Cardiac muscle cell (in vitro differentiated cells and primary cell): ENCODE measurements at regions not wholly inside any gene's neighbourhood (a gene's known extent, or its start where the extent isn't known, plus 50 kb on each side); places are given as distances from the start of the nearest gene placed in this dataset.

ENCODE experiments used
- DNase-seq, 2 donors: peaks; one replicate each; pipeline versions ENCODE4 v3.0.0 to v3.0.0-alpha.2; 2010 to 2017; ENCODE audit warnings: low read depth in 1 of 2, low spot score in 1 of 2
- H3K27ac ChIP-seq: fragments of 200-600 bp; sonication (generic); 2 replicates; pipeline ENCODE4 v1.5.1; 2016
- H3K27me3 ChIP-seq: fragments of 200-600 bp; sonication (generic); 2 replicates; pipeline ENCODE4 v1.6.0; 2016; ENCODE audit warnings: control low read depth
- H3K36me3 ChIP-seq: fragments of 200-600 bp; sonication (generic); 2 replicates; pipeline ENCODE4 v1.5.1; 2016; ENCODE audit warnings: control low read depth
- H3K4me1 ChIP-seq: fragments of 200-600 bp; sonication (generic); 2 replicates; pipeline ENCODE4 v1.8.1; 2017; ENCODE audit warnings: low read depth, mild to moderate bottlenecking, mixed run types
- H3K4me3 ChIP-seq: fragments of 200-600 bp; sonication (generic); 2 replicates; pipeline ENCODE4 v1.5.1; 2016; ENCODE audit warnings: mild to moderate bottlenecking
- H3K9me3 ChIP-seq: fragments of 200-600 bp; sonication (generic); 2 replicates; pipeline ENCODE4 v1.5.1; 2017; ENCODE audit warnings: low read depth, mild to moderate bottlenecking, control low read depth
- TF ChIP-seq, protein P1 (sequence below): IDR thresholded peaks from 2 replicates; pipeline ENCODE4 v1.5.1; 2012; ENCODE audit warnings: low read depth, mild to moderate bottlenecking, low read length

DNA sequence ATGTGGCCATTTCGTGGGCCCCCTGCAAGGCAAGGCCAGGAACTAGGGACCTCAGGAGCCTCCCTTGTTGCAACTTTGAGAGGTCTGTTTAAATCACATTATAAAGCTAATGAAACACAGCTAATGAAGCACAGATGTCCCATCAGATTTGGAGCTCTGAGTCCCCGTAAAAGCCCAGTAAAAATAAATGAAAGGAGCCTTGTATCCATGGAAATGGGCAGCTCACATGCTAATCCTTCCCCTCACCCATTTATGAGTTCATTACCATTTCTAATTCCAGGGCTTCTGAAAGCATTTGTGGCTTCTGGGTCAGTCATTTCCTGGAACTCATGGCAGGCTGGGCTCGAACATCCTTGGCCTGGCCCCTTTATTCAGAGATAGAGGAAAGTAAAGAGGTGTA lies 274.8 kb downstream of the SS18 start:
- no peaks in the 10 kb centered on the region for H3K9me3 ChIP-seq
- H3K27ac ChIP-seq: no peak overlapping the region
- no peaks in the 10 kb centered on the region for H3K36me3 ChIP-seq
- no peak for DNase-seq
- TF ChIP-seq, protein P1, sequence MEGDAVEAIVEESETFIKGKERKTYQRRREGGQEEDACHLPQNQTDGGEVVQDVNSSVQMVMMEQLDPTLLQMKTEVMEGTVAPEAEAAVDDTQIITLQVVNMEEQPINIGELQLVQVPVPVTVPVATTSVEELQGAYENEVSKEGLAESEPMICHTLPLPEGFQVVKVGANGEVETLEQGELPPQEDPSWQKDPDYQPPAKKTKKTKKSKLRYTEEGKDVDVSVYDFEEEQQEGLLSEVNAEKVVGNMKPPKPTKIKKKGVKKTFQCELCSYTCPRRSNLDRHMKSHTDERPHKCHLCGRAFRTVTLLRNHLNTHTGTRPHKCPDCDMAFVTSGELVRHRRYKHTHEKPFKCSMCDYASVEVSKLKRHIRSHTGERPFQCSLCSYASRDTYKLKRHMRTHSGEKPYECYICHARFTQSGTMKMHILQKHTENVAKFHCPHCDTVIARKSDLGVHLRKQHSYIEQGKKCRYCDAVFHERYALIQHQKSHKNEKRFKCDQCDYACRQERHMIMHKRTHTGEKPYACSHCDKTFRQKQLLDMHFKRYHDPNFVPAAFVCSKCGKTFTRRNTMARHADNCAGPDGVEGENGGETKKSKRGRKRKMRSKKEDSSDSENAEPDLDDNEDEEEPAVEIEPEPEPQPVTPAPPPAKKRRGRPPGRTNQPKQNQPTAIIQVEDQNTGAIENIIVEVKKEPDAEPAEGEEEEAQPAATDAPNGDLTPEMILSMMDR: no peak
- H3K4me3 ChIP-seq: no peak overlapping the region
- H3K27me3 ChIP-seq: no peaks in the 10 kb centered on the region
- no peaks in the 10 kb centered on the region for H3K4me1 ChIP-seq

- Histone ChIP-seq H3K4me1 (no peaks in the 10 kb centered on the region), H3K9me3 (no peaks in the 10 kb centered on the region), H3K27me3 (no peaks in the 10 kb centered on the region), H3K27ac (no peak overlapping the region), H3K36me3 (no peaks in the 10 kb centered on the region), H3K4me3 (no peak overlapping the region)
- TF ChIP-seq, protein P1: no peak
- no peak for DNase-seq
Observed at GRCh38 chr18:25814841-25815458, 275.5 kb downstream of the SS18 start.

DNA sequence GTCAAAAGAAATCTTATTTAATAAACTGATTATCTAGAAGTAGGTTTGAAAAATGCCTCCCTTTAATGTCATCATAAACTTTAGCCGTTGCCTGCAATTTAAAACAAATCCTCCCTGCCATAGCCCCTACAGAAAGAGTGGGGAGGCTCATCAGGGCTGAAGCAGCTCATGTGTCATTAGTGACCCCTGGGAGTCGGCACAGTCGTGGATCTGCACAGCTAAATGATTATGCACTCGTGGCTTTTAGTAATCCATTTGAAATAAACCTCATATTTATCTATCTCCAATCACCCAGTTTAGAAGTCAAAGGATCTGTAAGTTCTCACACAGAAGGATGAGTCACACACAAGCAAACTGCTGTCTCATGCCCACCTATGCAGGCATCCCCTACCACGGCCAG lies 277.3 kb downstream of the SS18 start:
- no peak overlapping the region for H3K27ac ChIP-seq
- no peak overlapping the region for H3K4me3 ChIP-seq
- DNase-seq: no peak
- no peaks in the 10 kb centered on the region for H3K4me1 ChIP-seq
- H3K36me3 ChIP-seq: no peaks in the 10 kb centered on the region
- H3K9me3 ChIP-seq: no peaks in the 10 kb centered on the region
- H3K27me3 ChIP-seq: no peaks in the 10 kb centered on the region
- TF ChIP-seq, protein P1: no peak

GRCh38 chr18:25810736-25811135 lies 279.7 kb downstream of the SS18 start:
- Histone ChIP-seq H3K4me3 (no peak overlapping the region), H3K27ac (no peak overlapping the region), H3K9me3 (no peaks in the 10 kb centered on the region), H3K36me3 (no peaks in the 10 kb centered on the region), H3K4me1 (no peaks in the 10 kb centered on the region), H3K27me3 (no peaks in the 10 kb centered on the region)
- TF ChIP-seq, protein P1: no peak
- no peak for DNase-seq

- Histone ChIP-seq H3K36me3 (no peaks in the 10 kb centered on the region), H3K9me3 (no peaks in the 10 kb centered on the region), H3K27ac (no peak overlapping the region), H3K27me3 (no peaks in the 10 kb centered on the region), H3K4me3 (no peak overlapping the region), H3K4me1 (no peaks in the 10 kb centered on the region)
- TF ChIP-seq, protein P1: no peak
- no peak for DNase-seq
Observed at GRCh38 chr18:25805939-25806338, 284.5 kb downstream of the SS18 start.
